H1 (cell line): ENCODE measurements at regions not wholly inside any gene's neighbourhood (a gene's known extent, or its start where the extent isn't known, plus 50 kb on each side); places are given as distances from the start of the nearest gene placed in this dataset.

ENCODE experiments used
- CBX8 ChIP-seq: fragments of 300-800, 300-1000 bp; sonication (generic); IDR thresholded peaks from 2 replicates; pipeline ENCODE4 v1.7.1; 2016; ENCODE audit warnings: low read depth, low read length, borderline replicate concordance
- CHD1 ChIP-seq: IDR thresholded peaks from 2 replicates; pipeline ENCODE4 v1.6.1; 2012; ENCODE audit warnings: low read depth, low read length, improper control_type of control experiment
- CHD7 ChIP-seq: fragments of 300-600 bp; sonication (generic); IDR thresholded peaks from 2 replicates; pipeline ENCODE4 v1.7.1; 2012; ENCODE audit warnings: low read length, moderate library complexity, mild to moderate bottlenecking, inconsistent platforms; ENCODE audit not compliant: insufficient replicate concordance
- EP300 ChIP-seq, 2 experiments: IDR thresholded peaks; 1 replicate in 1 of 2; 2 replicates in 1 of 2; pipeline ENCODE4 v1.6.1; 2011 to 2012; ENCODE audit warnings: low read depth in 2 of 2, low read length in 2 of 2, mild to moderate bottlenecking in 2 of 2, borderline replicate concordance in 1 of 2, inconsistent platforms in 1 of 2, moderate library complexity in 1 of 2
- EZH2 ChIP-seq: fragments of 200-600 bp; sonication (generic); IDR thresholded peaks from 2 replicates; pipeline ENCODE4 v1.7.1; 2012; ENCODE audit warnings: low read depth, mild to moderate bottlenecking, moderate library complexity, low read length, inconsistent platforms; ENCODE audit not compliant: severe bottlenecking
- JUN ChIP-seq: IDR thresholded peaks from 2 replicates; pipeline ENCODE4 v1.6.1; 2011; ENCODE audit warnings: low read depth, mild to moderate bottlenecking, improper control_type of control experiment, low read length
- MAFK ChIP-seq: IDR thresholded peaks from 2 replicates; pipeline ENCODE4 v1.6.1; 2012; ENCODE audit warnings: low read depth, mild to moderate bottlenecking, improper control_type of control experiment, low read length
- SIRT6 ChIP-seq: IDR thresholded peaks from one replicate; pipeline ENCODE4 v1.7.1; 2012; ENCODE audit warnings: low read length, inconsistent platforms
- USF2 ChIP-seq: IDR thresholded peaks from 2 replicates; pipeline ENCODE4 v1.6.1; 2011; ENCODE audit warnings: low read length, improper control_type of control experiment

GRCh38 chr14:56862836-56863235 is 52.6 kb upstream of the OTX2 start (continued):
- TF ChIP-seq CHD7: no peak
- TF ChIP-seq USF2: no peak
- TF ChIP-seq CHD1: no peak
- TF ChIP-seq CBX8: no peak
- TF ChIP-seq SIRT6: no peak
- no peak for TF ChIP-seq MAFK
- no peak for TF ChIP-seq EP300 (IDR thresholded peaks at IDR 0.05; ENCODE audit: borderline replicate concordance in 1 of 2, low read depth in 2 of 2, low read length in 2 of 2)
- TF ChIP-seq EZH2: no peak
- no peak for TF ChIP-seq JUN
